PC-3 (cell line): ENCODE measurements at regions not wholly inside any gene's neighbourhood (a gene's known extent, or its start where the extent isn't known, plus 50 kb on each side); places are given as distances from the start of the nearest gene placed in this dataset.

ENCODE experiments used
- ATAC-seq: fragments of 200-7000 bp; cut with Tn5 transposase; 2 replicates; pipeline ENCODE4 v1.9.1; 2020; ENCODE audit warnings: mild to moderate bottlenecking, moderate library complexity
- BruUV-seq: library from RNA; stranded (reverse); fragments of 400-500 nt; replicated peaks from 2 replicates; lab custom pipeline; 2021; lab: Mats Ljungman, UMichigan
- CTCF ChIA-PET: fragments of 300-600 bp; sonication (Branson Sonifier 250); formaldehyde crosslinking; loops from one replicate; lab custom pipeline; 2022; ENCODE audit warnings: antibody characterized with exemption; lab: Charles Lee
- POLR2A ChIA-PET: fragments of 300-600 bp; sonication (Branson Sonifier 250); formaldehyde crosslinking; loops from one replicate; lab custom pipeline; 2022; ENCODE audit warnings: antibody characterized with exemption; ENCODE audit not compliant: unreplicated experiment; lab: Charles Lee
- DNase-seq: peaks from one replicate; pipeline ENCODE4 v3.0.0-alpha.2; 2015
- H2AFZ ChIP-seq: fragments of 300-600 bp; sonication (generic); 2 replicates; pipeline ENCODE4 v1.6.0; 2016; ENCODE audit warnings: antibody characterized with exemption, low read length
- H3F3A ChIP-seq: fragments of 300-600 bp; sonication (generic); one replicate; pipeline ENCODE4 v1.6.0; 2017; ENCODE audit warnings: antibody characterized with exemption, low read length, control low read depth, mild to moderate bottlenecking; ENCODE audit not compliant: unreplicated experiment
- H3K27ac ChIP-seq: fragments of 300-600 bp; sonication (generic); 2 replicates; pipeline ENCODE4 v1.5.1; 2016; ENCODE audit warnings: mild to moderate bottlenecking, low read length
- H3K27me3 ChIP-seq: fragments of 300-600 bp; sonication (generic); 2 replicates; pipeline ENCODE4 v1.6.1; 2016; ENCODE audit warnings: low read length, mixed read lengths
- H3K36me3 ChIP-seq: fragments of 300-600 bp; sonication (generic); 2 replicates; pipeline ENCODE4 v1.6.1; 2016; ENCODE audit warnings: low read depth, mixed run types, low read length, mixed read lengths
- H3K4me1 ChIP-seq: fragments of 300-600 bp; sonication (generic); 2 replicates; pipeline ENCODE4 v1.5.1; 2016; ENCODE audit warnings: low read length; ENCODE audit not compliant: insufficient read depth
- H3K4me2 ChIP-seq: fragments of 300-600 bp; sonication (generic); 2 replicates; pipeline ENCODE4 v1.6.0; 2016; ENCODE audit warnings: low read length
- H3K4me3 ChIP-seq: fragments of 300-600 bp; sonication (generic); 2 replicates; pipeline ENCODE4 v1.5.1; 2016; ENCODE audit warnings: mild to moderate bottlenecking, low read length, mixed read lengths
- H3K79me2 ChIP-seq: fragments of 300-600 bp; sonication (generic); 2 replicates; pipeline ENCODE4 v1.6.1; 2017; ENCODE audit warnings: low read length, mixed read lengths
- H3K9ac ChIP-seq: fragments of 300-600 bp; sonication (generic); 2 replicates; pipeline ENCODE4 v1.6.0; 2016; ENCODE audit warnings: mild to moderate bottlenecking, low read length
- H3K9me2 ChIP-seq: fragments of 300-600 bp; sonication (generic); replicated peaks from 2 replicates; pipeline ENCODE4 v1.6.1; 2016; ENCODE audit warnings: mixed run types, low read length, mixed read lengths
- H3K9me3 ChIP-seq: fragments of 300-600 bp; sonication (generic); 2 replicates; pipeline ENCODE4 v1.6.1; 2016; ENCODE audit warnings: low read length, mixed read lengths
- H4K20me1 ChIP-seq: fragments of 300-600 bp; sonication (generic); 2 replicates; pipeline ENCODE4 v1.6.1; 2016; ENCODE audit warnings: low read length, mixed read lengths
- CTCF ChIP-seq: fragments of 300-600 bp; sonication (generic); conservative IDR thresholded peaks from 2 replicates; pipeline ENCODE4 v1.5.1; 2017; ENCODE audit warnings: antibody characterized with exemption, low read depth, mild to moderate bottlenecking, low read length
- EZH2 ChIP-seq: fragments of 300-600 bp; sonication (generic); IDR thresholded peaks from one replicate; pipeline ENCODE4 v1.6.1; 2017; ENCODE audit warnings: antibody characterized with exemption, mild to moderate bottlenecking, low read length; ENCODE audit not compliant: unreplicated experiment
- EZH2phosphoT487 ChIP-seq: fragments of 300-600 bp; sonication (generic); IDR thresholded peaks from 2 replicates; pipeline ENCODE4 v1.6.1; 2018; ENCODE audit warnings: mild to moderate bottlenecking, antibody characterized with exemption, low read length, borderline replicate concordance
- intact Hi-C: fragments of 100-400 bp; cut with micrococcal nuclease; formaldehyde crosslinking; loops from 2 replicates; pipeline ENCODE4 v1.9.0; 2023

- H3K4me2 ChIP-seq, result no peak overlapping the region
- no peaks in the 10 kb centered on the region for H3F3A ChIP-seq
- no peak for ATAC-seq
- no TSS peak for BruUV-seq
- no peaks in the 10 kb centered on the region for H3K4me1 ChIP-seq
- H3K27me3 ChIP-seq, result no peaks in the 10 kb centered on the region
- H2AFZ ChIP-seq, result no peak overlapping the region
- H3K27ac ChIP-seq, result no peak overlapping the region
- POLR2A ChIA-PET, result no interaction called here
- no peaks in the 10 kb centered on the region for H4K20me1 ChIP-seq
- no peaks in the 10 kb centered on the region for H3K9me2 ChIP-seq
- no peak for DNase-seq
- H3K9ac ChIP-seq, result no peak overlapping the region
- intact Hi-C loops, result no loop called here
- no peak overlapping the region for H3K4me3 ChIP-seq
- no peaks in the 10 kb centered on the region for H3K36me3 ChIP-seq
- CTCF ChIA-PET, result no interaction called here
- no peak for TF ChIP-seq EZH2
- TF ChIP-seq CTCF, result no peak
- TF ChIP-seq EZH2phosphoT487, result no peak
- H3K79me2 ChIP-seq, result no peaks in the 10 kb centered on the region
- H3K9me3 ChIP-seq, result no peaks in the 10 kb centered on the region
Observed at GRCh38 chr5:30525353-30525752, 668.1 kb upstream of the CDH6 start.

GRCh38 chr5:30524428-30524827 lies 669.1 kb upstream of the CDH6 start:
- Histone ChIP-seq H3K9me2 (no peaks in the 10 kb centered on the region), H4K20me1 (no peaks in the 10 kb centered on the region), H3K4me2 (no peak overlapping the region), H3K27me3 (no peaks in the 10 kb centered on the region), H2AFZ (no peak overlapping the region), H3K4me1 (no peaks in the 10 kb centered on the region), H3K4me3 (no peak overlapping the region), H3K9ac (no peak overlapping the region), H3K36me3 (no peaks in the 10 kb centered on the region), H3K27ac (no peak overlapping the region), H3K79me2 (no peaks in the 10 kb centered on the region), H3K9me3 (no peaks in the 10 kb centered on the region), H3F3A (no peaks in the 10 kb centered on the region)
- ATAC-seq (no peak), DNase-seq (no peak)
- BruUV-seq, result no TSS peak
- TF ChIP-seq CTCF (no peak), EZH2 (no peak), EZH2phosphoT487 (no peak)
- ChIA-PET POLR2A (no interaction called here), CTCF (no interaction called here)
- intact Hi-C loops, result no loop called here

GRCh38 chr5:30523061-30523460 lies 670.4 kb upstream of the CDH6 start:
- no peaks in the 10 kb centered on the region for H3K36me3 ChIP-seq
- intact Hi-C loops, result no loop called here
- no peak overlapping the region for H3K4me3 ChIP-seq
- no peak overlapping the region for H3K4me2 ChIP-seq
- no peaks in the 10 kb centered on the region for H3K9me3 ChIP-seq
- H3K79me2 ChIP-seq, result no peaks in the 10 kb centered on the region
- H3K27me3 ChIP-seq, result no peaks in the 10 kb centered on the region
- BruUV-seq, result no TSS peak
- DNase-seq (no peak), ATAC-seq (no peak)
- H3K9ac ChIP-seq, result no peak overlapping the region
- ChIA-PET POLR2A (no interaction called here), CTCF (no interaction called here)
- H2AFZ ChIP-seq, result no peak overlapping the region
- no peak for TF ChIP-seq EZH2phosphoT487
- no peak for TF ChIP-seq CTCF
- TF ChIP-seq EZH2, result no peak
- H3F3A ChIP-seq, result no peaks in the 10 kb centered on the region
- H4K20me1 ChIP-seq, result no peaks in the 10 kb centered on the region
- no peaks in the 10 kb centered on the region for H3K9me2 ChIP-seq
- no peak overlapping the region for H3K27ac ChIP-seq
- no peaks in the 10 kb centered on the region for H3K4me1 ChIP-seq
